ENCODE measurements at regions not wholly inside any gene's neighbourhood (a gene's known extent, or its start where the extent isn't known, plus 50 kb on each side); places are given as distances from the start of the nearest gene placed in this dataset.

GRCh38 chr18:11251891-11252270 is 102.5 kb upstream of the PIEZO2 start:
- no peak for TF ChIP-seq CTCF (IDR thresholded peaks at IDR 0.05 in 8 of 11, conservative IDR thresholded peaks at IDR 0.05 in 3 of 11)
- no peak for TF ChIP-seq POLR2A (IDR thresholded peaks at IDR 0.05)
